ENCODE measurements at regions not wholly inside any gene's neighbourhood (a gene's known extent, or its start where the extent isn't known, plus 50 kb on each side); places are given as distances from the start of the nearest gene placed in this dataset.
"Not testable (repeated sequence)": the region's sequence is repeated elsewhere in the genome, so short reads cannot be mapped to it uniquely, and the experiment has no call there.

DNA sequence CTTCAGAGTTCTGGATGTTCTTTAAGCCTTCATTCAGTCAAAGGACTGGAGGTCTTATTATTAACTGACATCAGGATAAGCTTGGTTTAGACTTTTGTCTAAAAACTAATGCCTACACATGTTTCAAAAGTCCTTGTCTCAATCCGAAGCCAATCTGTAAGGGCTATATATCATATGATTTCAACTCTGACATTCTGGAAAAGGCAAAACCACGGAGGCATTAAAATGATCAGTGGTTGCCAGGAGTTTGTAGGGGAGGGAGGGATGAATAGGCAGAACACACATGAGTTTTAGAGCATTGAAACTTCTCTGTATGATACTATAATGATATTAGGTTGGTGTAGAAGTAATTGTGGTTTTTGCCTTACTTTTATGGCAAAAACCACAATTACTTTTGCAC, 1285.8 kb upstream of the CITED2 start:
- H3K4me3 ChIP-seq (ENCODE audit: insufficient read depth, low read depth, low read length, poor library complexity, severe bottlenecking) = no peak overlapping the region
- no peaks in the 10 kb centered on the region for H3K27me3 ChIP-seq (replicated peaks; ENCODE audit: control insufficient read depth, insufficient read depth, low read length, poor library complexity, severe bottlenecking)
- H3K4me1 ChIP-seq (ENCODE audit: control insufficient read depth, insufficient read depth, low read length, poor library complexity, severe bottlenecking) = no peaks in the 10 kb centered on the region
- H3K36me3 ChIP-seq (ENCODE audit: control insufficient read depth, insufficient read depth, low read length) = no peaks in the 10 kb centered on the region
- no peak overlapping the region for H3K27ac ChIP-seq (ENCODE audit: insufficient read depth, low read length, poor library complexity, severe bottlenecking)
- DNase-seq = no peak
- H3K9me3 ChIP-seq (ENCODE audit: control insufficient read depth, low read length) = no peaks in the 10 kb centered on the region

GRCh38 chr6:140653972-140654371, 1279.5 kb upstream of the CITED2 start:
- Histone ChIP-seq H3K4me3 (ENCODE audit: insufficient read depth, low read depth, low read length, poor library complexity, severe bottlenecking) (no peak overlapping the region), H3K36me3 (ENCODE audit: control insufficient read depth, insufficient read depth, low read length) (no peaks in the 10 kb centered on the region), H3K4me1 (ENCODE audit: control insufficient read depth, insufficient read depth, low read length, poor library complexity, severe bottlenecking) (no peaks in the 10 kb centered on the region)

DNA sequence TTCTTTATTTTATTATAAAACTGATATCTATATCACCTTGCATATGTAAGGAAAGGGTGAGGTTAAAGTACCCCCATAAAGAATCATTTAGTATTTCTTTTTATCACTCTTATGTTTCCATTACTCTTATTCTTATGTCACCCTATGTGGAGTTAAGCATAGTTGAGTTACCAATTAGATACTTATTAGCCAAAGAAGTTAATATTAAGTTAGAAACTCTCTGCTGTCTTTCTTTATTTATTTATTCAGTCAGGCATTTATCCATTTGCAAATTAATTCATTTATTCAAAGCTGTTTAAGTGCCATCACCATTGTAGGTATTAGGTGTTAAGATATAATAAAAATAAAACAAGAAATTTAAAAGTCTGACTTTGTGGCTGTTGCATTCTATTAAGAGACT, 1279.1 kb upstream of the CITED2 start:
- no peak for DNase-seq
- Histone ChIP-seq H3K27ac (ENCODE audit: insufficient read depth, low read length, poor library complexity, severe bottlenecking) (no peak overlapping the region), H3K9me3 (ENCODE audit: control insufficient read depth, low read length) (no peaks in the 10 kb centered on the region), H3K4me3 (ENCODE audit: insufficient read depth, low read depth, low read length, poor library complexity, severe bottlenecking) (no peak overlapping the region), H3K27me3 (replicated peaks; ENCODE audit: control insufficient read depth, insufficient read depth, low read length, poor library complexity, severe bottlenecking) (no peaks in the 10 kb centered on the region), H3K4me1 (ENCODE audit: control insufficient read depth, insufficient read depth, low read length, poor library complexity, severe bottlenecking) (no peaks in the 10 kb centered on the region), H3K36me3 (ENCODE audit: control insufficient read depth, insufficient read depth, low read length) (no peaks in the 10 kb centered on the region)

More at GRCh38 chr6:140653972-140654371, 1279.5 kb upstream of the CITED2 start:
- DNase-seq = no peak
- Histone ChIP-seq H3K27me3 (replicated peaks; ENCODE audit: control insufficient read depth, insufficient read depth, low read length, poor library complexity, severe bottlenecking) (no peaks in the 10 kb centered on the region), H3K27ac (ENCODE audit: insufficient read depth, low read length, poor library complexity, severe bottlenecking) (no peak overlapping the region), H3K9me3 (ENCODE audit: control insufficient read depth, low read length) (no peaks in the 10 kb centered on the region)

DNA sequence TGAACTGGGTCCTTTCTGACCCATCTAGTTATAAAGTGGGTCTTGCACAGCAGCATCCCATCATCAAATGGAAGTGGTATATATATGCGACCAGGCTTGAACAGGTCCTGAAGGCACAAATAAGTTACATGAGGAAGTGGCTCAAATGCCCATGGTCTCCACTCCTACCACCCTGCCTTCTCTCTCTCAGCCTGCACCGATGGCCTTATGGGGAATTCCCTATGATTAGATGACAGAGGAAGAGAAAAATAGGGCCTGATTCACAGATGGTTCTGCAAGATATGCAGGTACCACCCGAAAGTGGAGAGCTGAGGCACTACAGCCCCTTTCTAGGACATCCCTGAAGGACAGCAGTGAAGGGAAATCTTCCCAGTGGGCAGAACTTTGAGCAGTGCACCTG, 1275.1 kb upstream of the CITED2 start:
- not testable (repeated sequence) for H3K4me1 ChIP-seq (ENCODE audit: control insufficient read depth, insufficient read depth, low read length, poor library complexity, severe bottlenecking); H3K4me3 ChIP-seq (ENCODE audit: insufficient read depth, low read depth, low read length, poor library complexity, severe bottlenecking); H3K9me3 ChIP-seq (ENCODE audit: control insufficient read depth, low read length); H3K27ac ChIP-seq (ENCODE audit: insufficient read depth, low read length, poor library complexity, severe bottlenecking); H3K27me3 ChIP-seq (replicated peaks; ENCODE audit: control insufficient read depth, insufficient read depth, low read length, poor library complexity, severe bottlenecking); DNase-seq; H3K36me3 ChIP-seq (ENCODE audit: control insufficient read depth, insufficient read depth, low read length)

GRCh38 chr6:140647322-140647721, 1272.9 kb upstream of the CITED2 start:
- DNase-seq; H3K27me3 ChIP-seq (replicated peaks; ENCODE audit: control insufficient read depth, insufficient read depth, low read length, poor library complexity, severe bottlenecking); H3K4me1 ChIP-seq (ENCODE audit: control insufficient read depth, insufficient read depth, low read length, poor library complexity, severe bottlenecking); H3K27ac ChIP-seq (ENCODE audit: insufficient read depth, low read length, poor library complexity, severe bottlenecking); H3K4me3 ChIP-seq (ENCODE audit: insufficient read depth, low read depth, low read length, poor library complexity, severe bottlenecking); H3K36me3 ChIP-seq (ENCODE audit: control insufficient read depth, insufficient read depth, low read length); H3K9me3 ChIP-seq (ENCODE audit: control insufficient read depth, low read length): not testable (repeated sequence)

DNA sequence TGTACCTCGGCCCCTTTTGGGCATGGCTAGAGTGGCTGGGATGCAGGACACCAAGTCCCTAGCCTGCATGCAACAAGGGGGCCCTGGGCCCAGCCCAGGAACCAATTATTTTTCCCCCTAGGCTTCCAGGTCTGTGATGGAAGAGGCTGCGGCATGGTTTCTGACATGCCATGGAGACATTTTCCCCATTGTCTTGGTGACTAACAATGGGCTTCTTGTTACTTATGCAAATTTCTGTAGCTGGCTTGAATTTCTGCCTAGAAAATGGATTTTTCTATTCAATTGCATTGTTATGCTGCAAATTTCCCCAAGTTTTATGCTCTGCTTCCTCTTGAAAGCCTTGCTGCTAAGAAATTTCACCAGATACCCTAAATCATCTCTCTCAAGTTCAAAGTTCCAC, 1269.6 kb upstream of the CITED2 start:
- Histone ChIP-seq H3K36me3 (ENCODE audit: control insufficient read depth, insufficient read depth, low read length) (no peaks in the 10 kb centered on the region), H3K4me3 (ENCODE audit: insufficient read depth, low read depth, low read length, poor library complexity, severe bottlenecking) (no peak overlapping the region), H3K27ac (ENCODE audit: insufficient read depth, low read length, poor library complexity, severe bottlenecking) (no peak overlapping the region), H3K4me1 (ENCODE audit: control insufficient read depth, insufficient read depth, low read length, poor library complexity, severe bottlenecking) (no peaks in the 10 kb centered on the region), H3K27me3 (replicated peaks; ENCODE audit: control insufficient read depth, insufficient read depth, low read length, poor library complexity, severe bottlenecking) (no peaks in the 10 kb centered on the region), H3K9me3 (ENCODE audit: control insufficient read depth, low read length) (no peaks in the 10 kb centered on the region)
- DNase-seq = no peak

DNA sequence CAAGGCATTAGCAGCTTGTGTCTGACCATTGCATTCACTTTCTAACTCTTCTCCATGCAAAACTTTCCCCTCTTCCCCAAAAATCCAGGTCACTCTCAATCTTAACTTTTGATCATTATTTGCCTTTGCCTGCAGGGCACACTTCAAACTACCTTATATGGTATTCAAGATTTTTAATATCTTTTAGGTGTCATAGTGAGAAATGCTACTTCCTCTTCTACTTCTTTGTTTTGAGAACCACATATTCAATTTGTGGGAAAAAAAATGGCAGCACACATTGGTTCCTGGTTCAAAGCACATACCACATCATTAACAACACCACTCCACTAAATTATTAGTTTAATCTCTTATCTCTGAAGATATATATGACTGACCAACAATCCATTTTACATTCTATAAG, 1267.0 kb upstream of the CITED2 start:
- H3K9me3 ChIP-seq (ENCODE audit: control insufficient read depth, low read length) = no peaks in the 10 kb centered on the region
- no peak overlapping the region for H3K4me3 ChIP-seq (ENCODE audit: insufficient read depth, low read depth, low read length, poor library complexity, severe bottlenecking)
- no peaks in the 10 kb centered on the region for H3K27me3 ChIP-seq (replicated peaks; ENCODE audit: control insufficient read depth, insufficient read depth, low read length, poor library complexity, severe bottlenecking)

GRCh38 chr6:140636908-140637402, 1262.5 kb upstream of the CITED2 start:
- Histone ChIP-seq H3K36me3 (ENCODE audit: control insufficient read depth, insufficient read depth, low read length) (no peaks in the 10 kb centered on the region), H3K27me3 (replicated peaks; ENCODE audit: control insufficient read depth, insufficient read depth, low read length, poor library complexity, severe bottlenecking) (no peaks in the 10 kb centered on the region), H3K9me3 (ENCODE audit: control insufficient read depth, low read length) (no peaks in the 10 kb centered on the region), H3K4me3 (ENCODE audit: insufficient read depth, low read depth, low read length, poor library complexity, severe bottlenecking) (no peak overlapping the region), H3K4me1 (ENCODE audit: control insufficient read depth, insufficient read depth, low read length, poor library complexity, severe bottlenecking) (no peaks in the 10 kb centered on the region), H3K27ac (ENCODE audit: insufficient read depth, low read length, poor library complexity, severe bottlenecking) (no peak overlapping the region)
- no peak for DNase-seq

More for the DNA sequence above, 1267.0 kb upstream of the CITED2 start:
- Histone ChIP-seq H3K36me3 (ENCODE audit: control insufficient read depth, insufficient read depth, low read length) (no peaks in the 10 kb centered on the region), H3K27ac (ENCODE audit: insufficient read depth, low read length, poor library complexity, severe bottlenecking) (no peak overlapping the region), H3K4me1 (ENCODE audit: control insufficient read depth, insufficient read depth, low read length, poor library complexity, severe bottlenecking) (no peaks in the 10 kb centered on the region)
- no peak for DNase-seq

DNA sequence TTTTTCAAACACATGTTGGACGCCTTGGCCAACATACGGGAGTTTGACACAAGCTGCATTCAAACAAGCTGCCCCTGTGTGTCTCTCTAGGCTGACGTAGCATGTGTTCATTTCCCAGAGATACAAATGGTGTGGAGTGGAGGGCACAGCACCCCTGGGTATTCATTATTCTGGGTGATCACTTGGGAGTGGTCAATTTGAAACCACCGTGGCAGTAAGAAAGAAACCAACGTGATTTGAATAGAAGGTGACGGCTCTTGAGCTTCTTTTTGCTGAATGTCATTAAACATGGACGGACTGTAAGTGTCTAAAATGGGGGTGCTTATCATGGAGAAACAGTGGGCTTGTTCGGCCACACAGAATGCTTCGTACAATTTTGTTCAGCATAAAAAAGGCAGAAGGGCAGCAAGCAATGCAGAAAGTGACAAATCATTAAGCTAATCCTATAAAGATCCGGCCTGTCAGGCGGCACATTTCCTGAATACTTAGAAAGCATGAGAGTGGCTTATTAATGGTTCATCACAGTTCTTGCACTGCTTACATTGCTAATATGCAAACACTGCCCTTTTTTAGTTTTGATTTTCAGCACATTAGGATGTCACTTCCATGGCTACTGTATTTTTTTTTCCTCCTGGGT, 1261.9 kb upstream of the CITED2 start:
- H3K27ac ChIP-seq (ENCODE audit: insufficient read depth, low read length, poor library complexity, severe bottlenecking) = no peak overlapping the region

GRCh38 chr6:140627002-140627401, 1252.6 kb upstream of the CITED2 start:
- Histone ChIP-seq H3K9me3 (ENCODE audit: control insufficient read depth, low read length) (peaks cover 8% of the 10 kb centered on the region), H3K4me3 (ENCODE audit: insufficient read depth, low read depth, low read length, poor library complexity, severe bottlenecking) (no peak overlapping the region), H3K36me3 (ENCODE audit: control insufficient read depth, insufficient read depth, low read length) (no peaks in the 10 kb centered on the region), H3K27ac (ENCODE audit: insufficient read depth, low read length, poor library complexity, severe bottlenecking) (no peak overlapping the region), H3K27me3 (replicated peaks; ENCODE audit: control insufficient read depth, insufficient read depth, low read length, poor library complexity, severe bottlenecking) (no peaks in the 10 kb centered on the region), H3K4me1 (ENCODE audit: control insufficient read depth, insufficient read depth, low read length, poor library complexity, severe bottlenecking) (no peaks in the 10 kb centered on the region)
- no peak for DNase-seq

More for the DNA sequence above, 1261.9 kb upstream of the CITED2 start:
- H3K4me1 ChIP-seq (ENCODE audit: control insufficient read depth, insufficient read depth, low read length, poor library complexity, severe bottlenecking) = no peaks in the 10 kb centered on the region
- H3K36me3 ChIP-seq (ENCODE audit: control insufficient read depth, insufficient read depth, low read length) = no peaks in the 10 kb centered on the region
- DNase-seq = no peak
- no peaks in the 10 kb centered on the region for H3K27me3 ChIP-seq (replicated peaks; ENCODE audit: control insufficient read depth, insufficient read depth, low read length, poor library complexity, severe bottlenecking)
- H3K4me3 ChIP-seq (ENCODE audit: insufficient read depth, low read depth, low read length, poor library complexity, severe bottlenecking) = no peak overlapping the region
- H3K9me3 ChIP-seq (ENCODE audit: control insufficient read depth, low read length) = no peaks in the 10 kb centered on the region

All from effector memory CD4-positive, alpha-beta T cell (primary cell).